ENCODE measurements at regions not wholly inside any gene's neighbourhood (a gene's known extent, or its start where the extent isn't known, plus 50 kb on each side); places are given as distances from the start of the nearest gene placed in this dataset.

DNA sequence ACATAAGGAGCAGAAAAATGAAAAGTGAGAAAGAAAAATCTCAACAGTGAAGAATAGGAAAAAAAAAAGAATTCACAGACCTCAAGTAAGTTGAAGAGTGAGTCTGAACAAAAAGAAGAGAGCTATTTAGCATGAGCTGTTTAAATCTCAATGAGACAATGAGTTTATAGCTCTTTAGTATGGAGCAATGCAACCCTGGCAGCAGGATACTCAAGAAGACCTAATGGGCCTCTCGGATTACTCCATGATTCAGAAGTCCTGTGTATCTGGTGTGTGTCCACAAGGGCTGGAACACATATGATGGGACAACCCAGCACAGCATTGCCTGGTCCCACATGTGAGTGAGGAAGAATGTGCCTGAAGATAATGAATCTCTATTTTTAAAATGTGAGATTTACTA is 563.1 kb upstream of the INTU start:
- TF ChIP-seq POLR2A (IDR thresholded peaks at IDR 0.05) = no peak
- TF ChIP-seq, protein P1, sequence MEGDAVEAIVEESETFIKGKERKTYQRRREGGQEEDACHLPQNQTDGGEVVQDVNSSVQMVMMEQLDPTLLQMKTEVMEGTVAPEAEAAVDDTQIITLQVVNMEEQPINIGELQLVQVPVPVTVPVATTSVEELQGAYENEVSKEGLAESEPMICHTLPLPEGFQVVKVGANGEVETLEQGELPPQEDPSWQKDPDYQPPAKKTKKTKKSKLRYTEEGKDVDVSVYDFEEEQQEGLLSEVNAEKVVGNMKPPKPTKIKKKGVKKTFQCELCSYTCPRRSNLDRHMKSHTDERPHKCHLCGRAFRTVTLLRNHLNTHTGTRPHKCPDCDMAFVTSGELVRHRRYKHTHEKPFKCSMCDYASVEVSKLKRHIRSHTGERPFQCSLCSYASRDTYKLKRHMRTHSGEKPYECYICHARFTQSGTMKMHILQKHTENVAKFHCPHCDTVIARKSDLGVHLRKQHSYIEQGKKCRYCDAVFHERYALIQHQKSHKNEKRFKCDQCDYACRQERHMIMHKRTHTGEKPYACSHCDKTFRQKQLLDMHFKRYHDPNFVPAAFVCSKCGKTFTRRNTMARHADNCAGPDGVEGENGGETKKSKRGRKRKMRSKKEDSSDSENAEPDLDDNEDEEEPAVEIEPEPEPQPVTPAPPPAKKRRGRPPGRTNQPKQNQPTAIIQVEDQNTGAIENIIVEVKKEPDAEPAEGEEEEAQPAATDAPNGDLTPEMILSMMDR (IDR thresholded peaks at IDR 0.05) = no peak
- TF ChIP-seq POLR2AphosphoS5 (IDR thresholded peaks at IDR 0.05; ENCODE audit: insufficient read depth in 1 of 2, low read depth in 1 of 2) = no peak
